ENCODE measurements at regions not wholly inside any gene's neighbourhood (a gene's known extent, or its start where the extent isn't known, plus 50 kb on each side); places are given as distances from the start of the nearest gene placed in this dataset.

GRCh38 chr18:7325126-7325430 is 94.2 kb downstream of the LRRC30 start:
- no peak overlapping the region for H3K27ac ChIP-seq
- DNase-seq (ENCODE audit: low read depth in 1 of 2, low spot score in 2 of 2): no peak

GRCh38 chr18:7329016-7329415 is 98.1 kb downstream of the LRRC30 start:
- Histone ChIP-seq H3K36me3 (no peaks in the 10 kb centered on the region), H3K27ac (no peak overlapping the region), H3K27me3 (replicated peaks) (no peaks in the 10 kb centered on the region), H3K4me3 (no peak overlapping the region), H3K9me3 (replicated peaks) (no peaks in the 10 kb centered on the region), H3K4me1 (replicated peaks) (no peaks in the 10 kb centered on the region)
- no peak for DNase-seq (ENCODE audit: low read depth in 1 of 2, low spot score in 2 of 2)

More at GRCh38 chr18:7325126-7325430, 94.2 kb downstream of the LRRC30 start:
- H3K36me3 ChIP-seq: no peaks in the 10 kb centered on the region
- H3K4me1 ChIP-seq (replicated peaks): no peaks in the 10 kb centered on the region
- H3K4me3 ChIP-seq: no peak overlapping the region
- H3K9me3 ChIP-seq (replicated peaks): no peaks in the 10 kb centered on the region
- peaks cover 6% of the 10 kb centered on the region; the same call in 1 of the 2 replicates for H3K27me3 ChIP-seq (replicated peaks)

- Histone ChIP-seq H3K36me3 (no peaks in the 10 kb centered on the region), H3K9me3 (replicated peaks) (no peaks in the 10 kb centered on the region), H3K27ac (no peak overlapping the region), H3K27me3 (replicated peaks) (no peaks in the 10 kb centered on the region), H3K4me1 (replicated peaks) (no peaks in the 10 kb centered on the region), H3K4me3 (no peak overlapping the region)
- no peak for DNase-seq (ENCODE audit: low read depth in 1 of 2, low spot score in 2 of 2)
These were observed 101.6 kb downstream of the LRRC30 start for GRCh38 chr18:7332452-7332851.

GRCh38 chr18:7333025-7333562 is 102.2 kb downstream of the LRRC30 start:
- H3K36me3 ChIP-seq: no peaks in the 10 kb centered on the region
- H3K27me3 ChIP-seq (replicated peaks): no peaks in the 10 kb centered on the region
- no peak for DNase-seq (ENCODE audit: low read depth in 1 of 2, low spot score in 2 of 2)
- no peaks in the 10 kb centered on the region for H3K4me1 ChIP-seq (replicated peaks)
- H3K9me3 ChIP-seq (replicated peaks): no peaks in the 10 kb centered on the region
- H3K4me3 ChIP-seq: no peak overlapping the region
- H3K27ac ChIP-seq: no peak overlapping the region

GRCh38 chr18:7334973-7335568 is 104.2 kb downstream of the LRRC30 start:
- no peak overlapping the region for H3K4me3 ChIP-seq
- H3K4me1 ChIP-seq (replicated peaks): no peaks in the 10 kb centered on the region
- no peaks in the 10 kb centered on the region for H3K36me3 ChIP-seq
- no peak overlapping the region for H3K27ac ChIP-seq
- no peak for DNase-seq (ENCODE audit: low read depth in 1 of 2, low spot score in 2 of 2)
- H3K27me3 ChIP-seq (replicated peaks): no peaks in the 10 kb centered on the region
- no peaks in the 10 kb centered on the region for H3K9me3 ChIP-seq (replicated peaks)

GRCh38 chr18:7336623-7337022 is 105.7 kb downstream of the LRRC30 start:
- Histone ChIP-seq H3K36me3 (no peaks in the 10 kb centered on the region), H3K27ac (no peak overlapping the region), H3K4me3 (no peak overlapping the region), H3K27me3 (replicated peaks) (no peaks in the 10 kb centered on the region), H3K4me1 (replicated peaks) (no peaks in the 10 kb centered on the region), H3K9me3 (replicated peaks) (no peaks in the 10 kb centered on the region)
- no peak for DNase-seq (ENCODE audit: low read depth in 1 of 2, low spot score in 2 of 2)

GRCh38 chr18:7338846-7339245 is 108.0 kb downstream of the LRRC30 start:
- no peak overlapping the region for H3K4me3 ChIP-seq
- DNase-seq (ENCODE audit: low read depth in 1 of 2, low spot score in 2 of 2): no peak
- H3K9me3 ChIP-seq (replicated peaks): no peaks in the 10 kb centered on the region
- no peaks in the 10 kb centered on the region for H3K36me3 ChIP-seq
- no peak overlapping the region for H3K27ac ChIP-seq
- peaks cover 4% of the 10 kb centered on the region; the same call in 1 of the 2 replicates for H3K27me3 ChIP-seq (replicated peaks)
- no peaks in the 10 kb centered on the region for H3K4me1 ChIP-seq (replicated peaks)

GRCh38 chr18:7341581-7342337 is 110.9 kb downstream of the LRRC30 start:
- Histone ChIP-seq H3K27ac (no peak overlapping the region), H3K27me3 (replicated peaks) (peaks cover 4% of the 10 kb centered on the region; the same call in 1 of the 2 replicates), H3K4me1 (replicated peaks) (no peaks in the 10 kb centered on the region), H3K4me3 (no peak overlapping the region), H3K9me3 (replicated peaks) (no peaks in the 10 kb centered on the region), H3K36me3 (no peaks in the 10 kb centered on the region)
- no peak for DNase-seq (ENCODE audit: low read depth in 1 of 2, low spot score in 2 of 2)

- no peaks in the 10 kb centered on the region for H3K36me3 ChIP-seq
- H3K4me3 ChIP-seq: no peak overlapping the region
- H3K4me1 ChIP-seq (replicated peaks): no peaks in the 10 kb centered on the region
- H3K27me3 ChIP-seq (replicated peaks): no peaks in the 10 kb centered on the region
- DNase-seq (ENCODE audit: low read depth in 1 of 2, low spot score in 2 of 2): no peak
- no peaks in the 10 kb centered on the region for H3K9me3 ChIP-seq (replicated peaks)
- H3K27ac ChIP-seq: no peak overlapping the region
These were observed 118.4 kb downstream of the LRRC30 start for GRCh38 chr18:7349181-7349837.

- Histone ChIP-seq H3K4me1 (replicated peaks) (no peaks in the 10 kb centered on the region), H3K36me3 (no peaks in the 10 kb centered on the region), H3K4me3 (no peak overlapping the region), H3K27ac (no peak overlapping the region), H3K9me3 (replicated peaks) (no peaks in the 10 kb centered on the region), H3K27me3 (replicated peaks) (no peaks in the 10 kb centered on the region)
- DNase-seq (ENCODE audit: low read depth in 1 of 2, low spot score in 2 of 2): no peak
These were observed 128.3 kb downstream of the LRRC30 start for GRCh38 chr18:7358989-7359726.

- Histone ChIP-seq H3K36me3 (no peaks in the 10 kb centered on the region), H3K9me3 (replicated peaks) (no peaks in the 10 kb centered on the region), H3K4me3 (no peak overlapping the region), H3K4me1 (replicated peaks) (no peaks in the 10 kb centered on the region), H3K27ac (no peak overlapping the region), H3K27me3 (replicated peaks) (no peaks in the 10 kb centered on the region)
- DNase-seq (ENCODE audit: low read depth in 1 of 2, low spot score in 2 of 2): no peak
These were observed 129.8 kb downstream of the LRRC30 start for GRCh38 chr18:7360606-7361170.

GRCh38 chr18:7363338-7363737 is 132.4 kb downstream of the LRRC30 start:
- H3K27me3 ChIP-seq (replicated peaks): 0 out of 2 replicates have a peak, but pooled peaks cover under 1% of the 10 kb centered on the region
- no peaks in the 10 kb centered on the region for H3K36me3 ChIP-seq
- DNase-seq (ENCODE audit: low read depth in 1 of 2, low spot score in 2 of 2): no peak
- no peaks in the 10 kb centered on the region for H3K9me3 ChIP-seq (replicated peaks)
- H3K4me1 ChIP-seq (replicated peaks): no peaks in the 10 kb centered on the region
- no peak overlapping the region for H3K4me3 ChIP-seq
- H3K27ac ChIP-seq: no peak overlapping the region

- Histone ChIP-seq H3K36me3 (no peaks in the 10 kb centered on the region), H3K4me1 (replicated peaks) (no peaks in the 10 kb centered on the region), H3K9me3 (replicated peaks) (no peaks in the 10 kb centered on the region), H3K27ac (no peak overlapping the region), H3K27me3 (replicated peaks) (0 out of 2 replicates have a peak, but pooled peaks cover 3% of the 10 kb centered on the region), H3K4me3 (no peak overlapping the region)
- DNase-seq (ENCODE audit: low read depth in 1 of 2, low spot score in 2 of 2): no peak
These were observed 135.7 kb downstream of the LRRC30 start for GRCh38 chr18:7366597-7366996.
